NB4 (cell line): ENCODE measurements at regions not wholly inside any gene's neighbourhood (a gene's known extent, or its start where the extent isn't known, plus 50 kb on each side); places are given as distances from the start of the nearest gene placed in this dataset.

Experiments
- MAX ChIP-seq: IDR thresholded peaks from 2 replicates; pipeline ENCODE4 v1.6.1; 2011; ENCODE audit warnings: low read depth, low read length
- MYC ChIP-seq: IDR thresholded peaks from 2 replicates; pipeline ENCODE4 v1.6.1; 2011; ENCODE audit warnings: low read depth, low read length
- POLR2A ChIP-seq: IDR thresholded peaks from 2 replicates; pipeline ENCODE4 v1.6.1; 2011; ENCODE audit warnings: mild to moderate bottlenecking; ENCODE audit not compliant: insufficient read length; ENCODE audit errors: extremely low read depth
- TF ChIP-seq, protein P1 (sequence below): IDR thresholded peaks from one replicate; pipeline ENCODE4 v1.5.1; 2012; ENCODE audit warnings: low read depth, low read length

DNA sequence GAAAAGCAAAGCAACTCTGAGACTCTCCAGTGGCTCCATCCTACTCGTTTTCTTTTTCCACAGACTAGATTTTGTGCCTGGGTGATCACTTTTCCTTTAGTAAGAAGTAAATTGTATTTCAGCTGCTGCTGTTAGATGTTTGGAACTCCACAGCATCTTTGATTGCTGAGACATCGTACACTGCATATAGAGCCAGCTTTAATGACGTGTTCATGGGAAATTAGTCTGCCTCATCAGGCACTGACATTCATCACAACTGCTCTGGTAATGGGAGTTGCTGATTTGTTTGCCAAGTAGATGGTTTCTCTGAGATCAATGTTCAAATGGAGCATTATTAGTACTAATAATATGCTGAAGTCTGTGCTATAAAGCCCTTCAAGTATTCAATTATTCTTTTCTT is 573.8 kb upstream of the NR5A2 start:
- TF ChIP-seq, protein P1, sequence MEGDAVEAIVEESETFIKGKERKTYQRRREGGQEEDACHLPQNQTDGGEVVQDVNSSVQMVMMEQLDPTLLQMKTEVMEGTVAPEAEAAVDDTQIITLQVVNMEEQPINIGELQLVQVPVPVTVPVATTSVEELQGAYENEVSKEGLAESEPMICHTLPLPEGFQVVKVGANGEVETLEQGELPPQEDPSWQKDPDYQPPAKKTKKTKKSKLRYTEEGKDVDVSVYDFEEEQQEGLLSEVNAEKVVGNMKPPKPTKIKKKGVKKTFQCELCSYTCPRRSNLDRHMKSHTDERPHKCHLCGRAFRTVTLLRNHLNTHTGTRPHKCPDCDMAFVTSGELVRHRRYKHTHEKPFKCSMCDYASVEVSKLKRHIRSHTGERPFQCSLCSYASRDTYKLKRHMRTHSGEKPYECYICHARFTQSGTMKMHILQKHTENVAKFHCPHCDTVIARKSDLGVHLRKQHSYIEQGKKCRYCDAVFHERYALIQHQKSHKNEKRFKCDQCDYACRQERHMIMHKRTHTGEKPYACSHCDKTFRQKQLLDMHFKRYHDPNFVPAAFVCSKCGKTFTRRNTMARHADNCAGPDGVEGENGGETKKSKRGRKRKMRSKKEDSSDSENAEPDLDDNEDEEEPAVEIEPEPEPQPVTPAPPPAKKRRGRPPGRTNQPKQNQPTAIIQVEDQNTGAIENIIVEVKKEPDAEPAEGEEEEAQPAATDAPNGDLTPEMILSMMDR, result no peak
- no peak for TF ChIP-seq MAX
- TF ChIP-seq POLR2A, result no peak
- TF ChIP-seq MYC, result no peak
